ENCODE measurements at regions not wholly inside any gene's neighbourhood (a gene's known extent, or its start where the extent isn't known, plus 50 kb on each side); places are given as distances from the start of the nearest gene placed in this dataset.
"Not testable (repeated sequence)": the region's sequence is repeated elsewhere in the genome, so short reads cannot be mapped to it uniquely, and the experiment has no call there.

DNA sequence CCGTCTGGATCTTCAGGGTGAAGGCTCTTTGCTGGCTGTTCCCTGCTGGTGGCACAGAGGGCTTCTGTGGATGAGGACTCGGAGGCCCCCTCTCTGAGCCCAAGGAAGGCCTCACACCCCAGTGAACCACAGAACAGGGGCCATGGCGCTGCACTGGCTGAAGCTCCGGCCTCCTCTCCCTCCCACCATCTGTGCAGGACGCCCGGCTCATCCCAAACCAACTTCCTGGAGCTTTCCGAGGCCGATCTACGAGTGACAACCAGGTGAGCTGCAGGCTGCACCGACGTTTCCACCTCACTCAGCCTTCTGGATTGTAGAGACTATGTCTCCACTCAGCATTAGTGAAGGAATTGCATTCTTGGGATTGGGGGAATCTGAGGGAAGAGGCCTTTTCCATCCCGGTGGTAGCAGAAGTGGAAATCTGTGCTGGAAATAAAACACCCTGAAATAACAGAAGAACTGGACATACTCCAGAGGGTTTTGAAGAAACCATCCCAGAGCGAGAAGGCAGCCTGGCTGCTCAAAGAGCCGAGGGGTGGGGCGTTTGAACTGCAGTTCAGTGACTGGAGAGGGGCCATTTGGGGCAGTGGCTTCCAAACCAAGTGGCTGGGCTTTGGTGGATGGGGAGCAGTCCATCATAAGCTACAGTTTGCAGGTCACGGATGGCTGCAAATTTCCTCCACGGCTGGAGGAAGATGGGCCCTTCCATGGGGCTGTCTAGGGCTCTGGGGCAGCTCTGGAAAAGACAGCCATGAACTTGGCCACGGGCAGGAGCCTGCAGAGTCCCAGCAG lies 120.7 kb upstream of the ZNF469 start:
- TF ChIP-seq EZH2phosphoT487 (IDR thresholded peaks at IDR 0.05; ENCODE audit: low read depth, severe bottlenecking, unreplicated experiment): not testable (repeated sequence)
- TF ChIP-seq, protein P1, sequence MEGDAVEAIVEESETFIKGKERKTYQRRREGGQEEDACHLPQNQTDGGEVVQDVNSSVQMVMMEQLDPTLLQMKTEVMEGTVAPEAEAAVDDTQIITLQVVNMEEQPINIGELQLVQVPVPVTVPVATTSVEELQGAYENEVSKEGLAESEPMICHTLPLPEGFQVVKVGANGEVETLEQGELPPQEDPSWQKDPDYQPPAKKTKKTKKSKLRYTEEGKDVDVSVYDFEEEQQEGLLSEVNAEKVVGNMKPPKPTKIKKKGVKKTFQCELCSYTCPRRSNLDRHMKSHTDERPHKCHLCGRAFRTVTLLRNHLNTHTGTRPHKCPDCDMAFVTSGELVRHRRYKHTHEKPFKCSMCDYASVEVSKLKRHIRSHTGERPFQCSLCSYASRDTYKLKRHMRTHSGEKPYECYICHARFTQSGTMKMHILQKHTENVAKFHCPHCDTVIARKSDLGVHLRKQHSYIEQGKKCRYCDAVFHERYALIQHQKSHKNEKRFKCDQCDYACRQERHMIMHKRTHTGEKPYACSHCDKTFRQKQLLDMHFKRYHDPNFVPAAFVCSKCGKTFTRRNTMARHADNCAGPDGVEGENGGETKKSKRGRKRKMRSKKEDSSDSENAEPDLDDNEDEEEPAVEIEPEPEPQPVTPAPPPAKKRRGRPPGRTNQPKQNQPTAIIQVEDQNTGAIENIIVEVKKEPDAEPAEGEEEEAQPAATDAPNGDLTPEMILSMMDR (IDR thresholded peaks at IDR 0.05; ENCODE audit: poor library complexity): not testable (repeated sequence)

Measured in hepatocyte (in vitro differentiated cells).